K562 (cell line): ENCODE measurements at regions not wholly inside any gene's neighbourhood (a gene's known extent, or its start where the extent isn't known, plus 50 kb on each side); places are given as distances from the start of the nearest gene placed in this dataset.

Experiments used
- ATAC-seq: fragments of 200-7000 bp; cut with Tn5 transposase; 3 replicates; pipeline ENCODE4 v1.9.1; 2020; ENCODE audit warnings: moderate library complexity
- BruUV-seq: library from RNA; stranded (reverse); fragments of 400-500 nt; replicated peaks from 2 replicates; lab custom pipeline; 2021; lab: Mats Ljungman, UMichigan
- CTCF ChIA-PET: fragments of 300-600 bp; formaldehyde crosslinking; extraction: SDS; loops from one replicate; lab custom pipeline; 2021; ENCODE audit warnings: low intra/inter-chr PET ratio; lab: Yijun Ruan, JAX
- POLR2A ChIA-PET: fragments of 300-600, 350-650 bp; sonication (Branson Sonifier 250); formaldehyde crosslinking; extraction: SDS; loops from one replicate; lab custom pipeline; 2021; ENCODE audit warnings: antibody characterized with exemption, inconsistent platforms; lab: Yijun Ruan, JAX
- DNase-seq, 4 experiments: peaks; one replicate each; pipeline versions ENCODE4 v3.0.0 to v3.0.0-alpha.2; 2011 to 2018; ENCODE audit warnings: low spot score in 3 of 4, mixed read lengths in 3 of 4; ENCODE audit errors: extremely low read depth in 1 of 4
- FAIRE-seq: peaks from 2 replicates; lab custom pipeline; 2011; peaks lifted over from hg19 to GRCh38; lab: Jason Lieb, UNC
- H2AFZ ChIP-seq: 2 replicates; pipeline ENCODE4 v1.6.0; 2011; ENCODE audit warnings: low read depth, low read length, control low read depth, inconsistent platforms
- H3K27ac ChIP-seq: fragments of 200-600 bp; 3 replicates; pipeline ENCODE4 v1.8.0; 2011; ENCODE audit warnings: low read depth, mild to moderate bottlenecking, control low read depth, inconsistent platforms, low read length, moderate library complexity, mixed read lengths; ENCODE audit errors: extremely low read depth
- H3K27me3 ChIP-seq, 2 experiments: fragments of 300-600 bp in 1 of 2; 2 replicates in 1 of 2; 3 replicates in 1 of 2; pipeline versions ENCODE4 v1.6.0 to v1.8.0; 2011; ENCODE audit warnings: inconsistent platforms in 2 of 2, low read length in 2 of 2, mild to moderate bottlenecking in 1 of 2, mixed read lengths in 1 of 2, moderate library complexity in 1 of 2; ENCODE audit not compliant: control insufficient read depth in 2 of 2, insufficient read depth in 2 of 2
- H3K36me3 ChIP-seq: fragments of 300-600 bp; 3 replicates; pipeline ENCODE4 v1.8.0; 2011; ENCODE audit warnings: mild to moderate bottlenecking, low read length, inconsistent platforms; ENCODE audit not compliant: control insufficient read depth, insufficient read depth
- H3K4me1 ChIP-seq, 2 experiments: fragments of 200-600 bp in 1 of 2; replicated peaks in 1 of 2; 2 replicates in 1 of 2; 3 replicates in 1 of 2; pipeline versions ENCODE4 v1.5.1 to v1.8.0; 2011; ENCODE audit warnings: inconsistent platforms in 2 of 2, low read length in 2 of 2, mild to moderate bottlenecking in 1 of 2, mixed read lengths in 1 of 2, moderate library complexity in 1 of 2; ENCODE audit not compliant: control insufficient read depth in 2 of 2, insufficient read depth in 2 of 2
- H3K4me2 ChIP-seq: 2 replicates; pipeline ENCODE4 v1.6.1; 2011; ENCODE audit warnings: low read length, control low read depth, inconsistent platforms, mixed read lengths; ENCODE audit not compliant: insufficient read depth
- H3K4me3 ChIP-seq: fragments of 200-600 bp; sonication (generic), shearing (Covaris generic); 2 replicates; pipeline ENCODE4 v1.5.1; 2016; ENCODE audit warnings: control low read depth, inconsistent platforms
- H3K79me2 ChIP-seq: fragments of 200-600 bp; 3 replicates; pipeline ENCODE4 v1.8.0; 2011; ENCODE audit warnings: low read length, inconsistent platforms; ENCODE audit not compliant: control insufficient read depth, insufficient read depth
- H3K9ac ChIP-seq, 2 experiments: 2 replicates each; pipeline versions ENCODE4 v1.6.0 to v1.6.1; 2011; ENCODE audit warnings: low read depth in 2 of 2, low read length in 2 of 2, control low read depth in 1 of 2, inconsistent platforms in 1 of 2, mild to moderate bottlenecking in 1 of 2, mixed read lengths in 1 of 2; ENCODE audit not compliant: insufficient read depth in 1 of 2
- H3K9me1 ChIP-seq: one replicate; pipeline ENCODE4 v1.6.0; 2011; ENCODE audit warnings: inconsistent platforms, mild to moderate bottlenecking, low read length, moderate library complexity; ENCODE audit not compliant: control insufficient read depth, insufficient read depth
- H3K9me3 ChIP-seq: replicated peaks from 2 replicates; pipeline ENCODE4 v1.5.1; 2011; ENCODE audit warnings: low read depth, low read length, inconsistent platforms; ENCODE audit not compliant: control insufficient read depth, insufficient read depth
- H4K20me1 ChIP-seq: replicated peaks from 2 replicates; pipeline ENCODE4 v1.6.1; 2011; ENCODE audit warnings: low read length, inconsistent platforms, mixed read lengths; ENCODE audit not compliant: control insufficient read depth, insufficient read depth
- CBX3 ChIP-seq, 2 experiments: IDR thresholded peaks; 1 replicate in 1 of 2; 2 replicates in 1 of 2; pipeline ENCODE4 v1.6.1; 2012; ENCODE audit warnings: inconsistent platforms in 2 of 2, low read length in 2 of 2, borderline replicate concordance in 1 of 2, control low read depth in 1 of 2
- HNRNPUL1 ChIP-seq: fragments of 200-400 bp; formaldehyde crosslinking; IDR thresholded peaks from 2 replicates; pipeline ENCODE4 v1.6.1; 2017; ENCODE audit warnings: low read length
- MAZ ChIP-seq, 2 experiments: fragments of 450-650 bp in 1 of 2; sonication (generic) in 1 of 2; formaldehyde crosslinking; IDR thresholded peaks in 1 of 2; conservative IDR thresholded peaks in 1 of 2; 2 replicates each; pipeline versions ENCODE4 v1.4.0 to v1.5.0; 2020; ENCODE audit warnings: mild to moderate bottlenecking in 1 of 2, missing genetic modification reagents in 1 of 2
- POLR2G ChIP-seq: fragments of 200-400 bp; formaldehyde crosslinking; IDR thresholded peaks from 2 replicates; pipeline ENCODE4 v1.6.1; 2017; ENCODE audit warnings: low read depth, mild to moderate bottlenecking, antibody characterized with exemption, low read length, moderate library complexity
- PTTG1 ChIP-seq: fragments of 450-650 bp; IDR thresholded peaks from 2 replicates; pipeline ENCODE4 v1.6.1; 2016; ENCODE audit warnings: low read depth, mild to moderate bottlenecking, missing genetic modification characterization, missing compliant biosample characterization
- SRSF1 ChIP-seq: fragments of 200-400 bp; formaldehyde crosslinking; IDR thresholded peaks from 2 replicates; pipeline ENCODE4 v1.6.1; 2017; ENCODE audit warnings: mild to moderate bottlenecking, low read depth, low read length, moderate library complexity
- SRSF3 ChIP-seq: fragments of 200-400 bp; formaldehyde crosslinking; IDR thresholded peaks from 2 replicates; pipeline ENCODE4 v1.6.1; 2016; ENCODE audit warnings: mild to moderate bottlenecking, low read length, moderate library complexity; ENCODE audit not compliant: insufficient read depth
- TCF7 ChIP-seq: sonication (generic); IDR thresholded peaks from 2 replicates; pipeline ENCODE4 v1.6.1; 2016; ENCODE audit warnings: antibody characterized with exemption, borderline replicate concordance
- ZNF146 ChIP-seq: IDR thresholded peaks from one replicate; pipeline ENCODE4 v1.6.1; 2018; ENCODE audit warnings: missing compliant biosample characterization; ENCODE audit not compliant: unreplicated experiment
- ZNF398 ChIP-seq: fragments of 250-450 bp; sonication (Bioruptor Pico); IDR thresholded peaks from 2 replicates; pipeline ENCODE4 v1.8.0; 2021; ENCODE audit warnings: moderate library complexity, mild to moderate bottlenecking, inconsistent platforms
- WGBS: fragments of 100-300 bp; shearing (Covaris generic); methylation state at CpG from one replicate; pipeline ENCODE4 v1.1.6; 2016; ENCODE audit warnings: low coverage, mixed read lengths; ENCODE audit not compliant: insufficient coverage; ENCODE audit errors: missing lambda C conversion rate; 5-methylcytosine and 5-hydroxymethylcytosine counted together
- in situ Hi-C: fragments of 300-500 bp; cut with MboI; formaldehyde crosslinking; loops from 4 replicates; pipeline ENCODE4 v1.15.0; 2018; ENCODE audit warnings: inconsistent platforms, mixed read lengths
- intact Hi-C: fragments of 100-400 bp; cut with micrococcal nuclease; formaldehyde crosslinking; loops from 2 replicates; pipeline ENCODE4 v1.14.2; 2022

GRCh38 chr10:35754519-35754918 lies 112.4 kb upstream of the FZD8 start:
- no peaks in the 10 kb centered on the region for H3K4me1 ChIP-seq
- FAIRE-seq (no peak), ATAC-seq (no peak), DNase-seq (no peak)
- intact Hi-C loops, result loop anchor here (10.0 kb wide), 1 partner anchor 110 kb away; the partner anchor contains the start of gene FZD8
- H4K20me1 ChIP-seq, result no peaks in the 10 kb centered on the region
- H3K4me2 ChIP-seq, result no peak overlapping the region
- no peak overlapping the region for H2AFZ ChIP-seq
- H3K27me3 ChIP-seq, result no peaks in the 10 kb centered on the region
- in situ Hi-C loops, result no loop called here
- TF ChIP-seq SRSF1 (no peak), TCF7 (no peak), SRSF3 (no peak), PTTG1 (tag) (no peak), MAZ (CRISPR knock-in tag; conservative IDR thresholded peaks at IDR 0.05 in 1 of 2, IDR thresholded peaks at IDR 0.05 in 1 of 2) (no peak), HNRNPUL1 (no peak), POLR2G (no peak), CBX3 (IDR thresholded peaks at IDR 0.05; ENCODE audit: borderline replicate concordance in 1 of 2, low read length in 2 of 2) (no peak), ZNF398 (CRISPR knock-in tag) (no peak), ZNF146 (no peak)
- no peak overlapping the region for H3K9ac ChIP-seq
- H3K4me3 ChIP-seq, result no peak overlapping the region
- CTCF ChIA-PET, result no interaction called here
- no peaks in the 10 kb centered on the region for H3K79me2 ChIP-seq
- H3K9me1 ChIP-seq, result no peaks in the 10 kb centered on the region
- POLR2A ChIA-PET, result no interaction called here
- no peaks in the 10 kb centered on the region for H3K9me3 ChIP-seq
- 1% methylated on average over 5 of the region's 5 CpGs for WGBS
- BruUV-seq, result no TSS peak
- H3K27ac ChIP-seq, result no peak overlapping the region
- H3K36me3 ChIP-seq, result no peaks in the 10 kb centered on the region
